NCI-H526 (cell line): ENCODE measurements at regions not wholly inside any gene's neighbourhood (a gene's known extent, or its start where the extent isn't known, plus 50 kb on each side); places are given as distances from the start of the nearest gene placed in this dataset.
"Not testable (repeated sequence)": the region's sequence is repeated elsewhere in the genome, so short reads cannot be mapped to it uniquely, and the experiment has no call there.

Source experiments
- DNase-seq, 2 experiments: peaks; one replicate each; lab custom pipeline; 2025; lab: John Stamatoyannopoulos, UW

DNA sequence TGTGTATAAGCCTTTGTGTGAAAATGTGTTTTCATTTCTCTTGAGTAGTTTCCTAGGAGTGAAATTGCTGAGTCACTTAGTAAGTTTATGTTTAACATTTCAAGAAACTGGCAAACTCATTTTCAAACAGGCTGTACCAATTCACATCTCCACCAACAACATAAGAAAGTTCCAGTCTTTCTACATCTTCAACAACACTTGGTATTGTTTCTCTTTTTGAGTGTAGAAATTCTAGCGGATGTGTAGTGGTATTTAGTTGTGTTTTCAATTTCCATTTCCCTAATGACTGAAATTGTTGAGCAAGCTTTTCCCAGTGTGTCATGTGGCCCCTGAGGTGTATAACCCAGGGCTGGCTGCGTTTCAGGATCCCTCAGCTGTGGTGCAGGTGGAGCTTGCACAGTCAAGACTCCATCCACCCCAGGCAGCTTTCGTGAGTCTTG, 258.5 kb downstream of the PDCD6IP start:
- no peak for DNase-seq

DNA sequence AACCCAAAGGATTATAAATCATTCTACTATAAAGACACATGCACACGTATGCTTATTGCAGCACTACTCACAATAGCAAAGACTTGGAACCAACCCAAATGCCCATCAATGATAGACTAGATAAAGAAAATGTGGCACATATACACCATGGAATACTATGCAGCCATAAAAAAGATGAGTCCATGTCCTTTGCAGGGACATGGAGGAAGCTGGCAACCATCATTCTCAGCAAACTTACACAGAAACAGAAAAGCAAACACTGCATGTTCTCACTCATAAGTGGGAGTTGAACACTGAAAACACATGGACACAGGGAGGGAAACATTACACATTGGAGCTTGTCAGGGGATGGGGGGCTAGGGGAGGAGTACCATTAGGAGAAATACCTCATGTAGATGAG, 262.6 kb downstream of the PDCD6IP start:
- DNase-seq: not testable (repeated sequence)

DNA sequence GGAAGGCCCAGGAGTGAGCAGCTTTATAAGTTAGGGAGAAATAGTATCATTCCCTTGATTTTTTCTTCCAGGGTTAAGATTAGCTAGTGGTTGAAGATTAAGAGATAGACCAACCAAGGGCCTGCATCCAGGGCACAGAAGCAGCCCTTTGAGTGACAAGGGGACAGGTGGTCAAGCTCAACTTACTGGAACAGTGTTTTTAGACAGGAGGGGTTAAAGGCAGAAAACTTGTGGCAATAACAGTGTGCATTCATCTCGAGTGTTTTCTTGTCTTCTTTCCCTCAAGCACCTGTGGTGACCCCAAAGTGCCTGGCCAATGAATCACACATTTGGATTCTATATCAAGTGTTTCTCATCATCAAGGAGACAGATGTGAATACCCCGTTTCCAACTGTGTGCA, 267.5 kb downstream of the PDCD6IP start:
- no peak for DNase-seq

DNA sequence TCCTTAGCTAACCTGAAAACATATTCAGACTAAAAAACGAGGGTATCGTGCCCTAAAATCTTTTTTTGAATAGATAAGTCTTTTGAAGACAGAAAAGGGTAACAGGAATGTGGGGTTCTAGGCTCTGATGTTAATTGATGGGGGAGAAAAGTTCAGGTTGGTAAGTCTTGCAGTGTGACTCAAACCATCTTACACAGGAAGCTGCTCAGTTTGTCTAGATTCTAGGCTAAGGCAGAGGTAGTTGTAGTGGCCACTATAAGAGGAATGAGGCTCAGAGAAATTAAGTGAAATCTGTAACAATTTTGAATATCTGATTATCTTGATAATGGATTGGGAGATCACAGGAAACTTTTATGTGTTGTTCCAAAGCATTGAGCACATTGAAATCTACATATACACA, 267.9 kb downstream of the PDCD6IP start:
- DNase-seq: no peak

- no peak for DNase-seq
These were observed 268.6 kb downstream of the PDCD6IP start for GRCh38 chr3:34066999-34067398.

DNA sequence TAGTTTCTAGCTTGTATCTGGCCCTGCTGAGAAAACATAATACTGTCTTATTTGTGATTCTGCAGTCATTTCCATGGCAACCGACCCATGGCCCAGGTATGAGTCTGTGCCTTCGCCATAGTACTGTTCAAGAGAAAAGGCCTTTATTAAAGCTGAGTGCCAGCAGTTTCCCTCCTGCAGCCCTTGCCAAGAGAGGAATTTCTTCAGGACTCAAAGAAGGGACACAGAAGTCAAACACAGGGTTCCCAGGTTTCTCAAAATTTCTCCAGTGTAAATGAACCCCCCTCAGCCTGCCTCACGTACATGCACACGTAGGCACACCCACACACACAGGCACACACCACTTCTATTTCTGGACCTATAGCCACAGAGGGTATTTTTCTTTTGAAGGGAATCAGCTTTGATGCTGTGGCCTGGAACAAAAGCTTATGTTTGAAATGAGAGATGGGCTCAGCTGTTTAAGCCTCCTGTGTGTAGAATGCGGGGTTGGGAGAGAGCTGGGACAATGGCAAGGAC, 269.2 kb downstream of the PDCD6IP start:
- DNase-seq: no peak

- no peak for DNase-seq
These were observed 270.1 kb downstream of the PDCD6IP start for GRCh38 chr3:34068505-34068904.

DNA sequence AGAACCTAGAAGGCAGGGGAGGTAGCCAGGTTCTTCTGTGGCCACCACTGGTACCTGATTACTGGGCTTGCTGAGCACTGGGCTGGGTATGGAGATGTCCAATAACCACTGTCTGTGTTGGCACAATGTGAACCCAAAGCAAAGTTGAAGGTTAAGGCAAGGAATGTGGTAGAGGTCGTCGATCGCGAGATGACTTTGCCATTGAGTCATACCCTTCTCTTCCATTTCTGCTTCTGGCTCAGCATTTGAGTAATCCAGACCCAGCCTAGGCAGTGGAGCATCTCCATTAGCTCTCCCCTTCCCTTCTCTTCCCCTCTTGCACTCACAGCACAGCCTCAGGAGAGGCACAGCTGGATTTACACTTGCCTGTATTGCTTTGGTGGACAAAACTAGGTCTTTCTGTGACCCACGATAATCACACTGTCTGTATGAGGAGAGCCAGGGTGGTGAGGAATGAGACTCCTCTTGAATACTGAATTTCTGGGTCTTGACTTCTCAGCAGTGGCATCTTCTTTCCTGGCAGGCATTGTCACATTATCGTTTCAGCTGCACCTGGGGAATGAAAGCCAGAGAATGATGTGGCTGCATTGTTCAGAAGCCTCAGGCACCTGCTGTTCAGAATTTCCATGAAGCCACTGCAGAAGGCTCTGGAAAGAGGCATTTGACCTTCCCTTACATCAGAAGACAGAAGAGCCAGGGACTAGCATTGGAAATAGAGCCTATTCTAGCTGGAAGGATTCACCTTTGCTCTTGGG, 272.6 kb downstream of the PDCD6IP start:
- DNase-seq: no peak

- DNase-seq: no peak
These were observed 273.9 kb downstream of the PDCD6IP start for GRCh38 chr3:34072297-34072696.

DNA sequence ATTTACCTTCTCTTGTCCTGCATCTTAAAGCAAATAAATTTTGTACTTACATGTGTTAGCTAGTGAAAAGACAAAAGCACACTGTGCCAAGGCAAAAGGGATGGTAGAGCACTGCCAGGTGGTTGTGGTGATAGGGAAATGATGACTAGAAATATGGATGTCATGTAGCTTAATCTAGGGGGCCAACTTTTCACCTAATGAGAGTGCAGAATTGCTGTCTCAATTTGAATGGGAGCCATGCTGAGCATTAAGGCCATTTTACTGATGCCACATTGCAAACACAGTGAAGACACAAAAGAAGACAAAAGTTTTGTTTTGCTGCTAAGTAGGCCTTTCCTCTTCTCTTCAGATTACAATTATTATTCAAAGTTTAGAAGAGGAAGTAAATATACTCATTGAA, 274.7 kb downstream of the PDCD6IP start:
- DNase-seq: no peak

DNA sequence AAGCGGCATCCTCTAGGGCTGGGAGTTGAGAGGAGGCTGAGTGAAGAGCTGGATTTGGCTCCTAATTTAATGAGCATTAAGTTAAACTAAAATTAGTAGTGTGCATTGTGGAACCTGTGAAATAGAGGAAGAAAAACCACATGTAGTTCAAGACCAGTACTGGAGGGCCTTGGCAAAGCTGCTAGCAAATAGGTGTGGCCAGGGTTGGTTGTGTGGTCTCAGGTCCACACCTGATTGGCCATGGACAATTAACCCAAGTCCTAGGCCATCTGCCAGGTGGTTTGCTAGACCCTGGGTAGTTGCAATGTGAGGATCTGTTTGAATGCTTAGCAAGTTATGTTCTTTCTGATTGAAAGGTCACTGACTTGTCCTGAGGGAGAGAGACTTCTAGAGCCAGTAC, 275.5 kb downstream of the PDCD6IP start:
- DNase-seq: no peak

DNA sequence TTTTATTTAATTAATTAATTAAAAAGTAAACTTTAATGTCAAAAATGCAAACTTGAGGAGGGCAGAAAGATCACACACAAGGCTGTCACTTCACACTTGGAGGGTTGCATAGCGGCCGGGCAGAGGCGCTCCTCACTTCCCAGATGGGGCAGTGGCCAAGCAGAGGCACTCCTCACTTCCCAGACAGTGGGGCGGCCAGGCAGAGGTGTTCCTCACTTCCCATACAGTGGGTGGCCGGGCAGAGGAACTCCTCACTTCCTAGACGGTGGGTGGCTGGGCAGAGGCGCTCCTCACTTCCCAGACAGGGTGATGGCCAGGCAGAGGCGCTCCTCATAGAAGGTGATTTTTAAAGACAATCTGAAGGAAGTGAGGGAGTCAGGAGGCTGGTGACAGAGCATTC, 277.5 kb downstream of the PDCD6IP start:
- DNase-seq: no peak

GRCh38 chr3:34077417-34078195, 279.2 kb downstream of the PDCD6IP start:
- DNase-seq: no peak

DNA sequence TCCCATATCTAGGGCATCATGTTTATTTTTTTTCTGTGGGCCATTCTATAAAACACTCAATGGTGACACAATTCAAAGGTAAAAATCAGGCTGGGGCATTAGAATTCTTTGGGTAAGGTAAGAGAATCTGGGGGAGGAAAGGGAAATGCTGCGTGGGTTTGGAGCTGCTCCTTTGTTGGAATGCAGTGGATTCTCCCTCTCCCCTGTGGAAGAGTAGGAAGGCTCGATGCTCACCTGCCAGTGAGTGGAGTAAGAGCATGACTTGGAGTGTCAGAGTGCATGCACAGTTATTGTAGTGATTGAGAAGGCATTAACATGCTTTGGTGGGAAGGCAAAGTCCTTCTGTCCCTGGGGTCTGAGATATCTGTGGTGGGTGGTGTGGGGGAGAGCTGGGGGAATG, 280.0 kb downstream of the PDCD6IP start:
- no peak for DNase-seq

GRCh38 chr3:34079849-34080248, 281.4 kb downstream of the PDCD6IP start:
- DNase-seq: not testable (repeated sequence)

DNA sequence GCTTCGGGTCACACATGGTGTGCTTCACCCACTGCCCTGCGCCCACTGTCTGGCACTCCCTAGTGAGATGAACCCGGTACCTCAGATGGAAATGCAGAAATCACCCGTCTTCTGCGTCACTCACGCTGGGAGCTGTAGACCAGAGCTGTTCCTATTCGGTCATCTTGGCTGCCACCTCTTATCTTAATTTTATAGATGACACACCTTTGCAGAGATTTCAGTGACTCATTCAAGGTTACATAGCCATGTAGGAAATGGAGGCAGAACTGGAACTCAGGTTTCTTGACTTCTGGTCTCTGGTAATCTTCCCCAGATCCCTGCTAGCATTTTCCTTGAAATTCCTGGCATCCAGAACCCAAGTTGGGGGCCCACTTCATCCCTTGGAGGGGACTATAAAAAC, 291.9 kb downstream of the PDCD6IP start:
- DNase-seq: not testable (repeated sequence)

DNA sequence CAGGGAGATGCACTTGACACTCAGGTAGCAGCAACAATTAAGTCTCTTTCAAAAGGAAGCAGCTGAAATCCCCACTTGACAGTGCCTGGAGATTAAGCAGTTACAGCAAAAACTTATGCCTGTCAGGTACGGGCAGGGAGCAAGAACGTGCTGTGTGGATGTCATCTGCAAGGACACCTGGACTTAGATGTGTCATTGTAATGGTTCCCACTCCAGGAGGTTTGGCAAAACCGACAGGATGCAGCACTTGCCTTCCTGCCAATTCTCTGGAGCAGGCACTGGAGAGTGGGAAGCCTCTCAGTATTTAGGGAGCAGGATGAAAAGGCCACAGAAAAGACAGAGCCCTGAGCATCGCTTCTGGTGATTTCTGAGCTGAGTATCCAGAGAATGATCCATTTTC, 292.4 kb downstream of the PDCD6IP start:
- DNase-seq: no peak

GRCh38 chr3:34094280-34094679, 295.9 kb downstream of the PDCD6IP start:
- DNase-seq: not testable (repeated sequence)

DNA sequence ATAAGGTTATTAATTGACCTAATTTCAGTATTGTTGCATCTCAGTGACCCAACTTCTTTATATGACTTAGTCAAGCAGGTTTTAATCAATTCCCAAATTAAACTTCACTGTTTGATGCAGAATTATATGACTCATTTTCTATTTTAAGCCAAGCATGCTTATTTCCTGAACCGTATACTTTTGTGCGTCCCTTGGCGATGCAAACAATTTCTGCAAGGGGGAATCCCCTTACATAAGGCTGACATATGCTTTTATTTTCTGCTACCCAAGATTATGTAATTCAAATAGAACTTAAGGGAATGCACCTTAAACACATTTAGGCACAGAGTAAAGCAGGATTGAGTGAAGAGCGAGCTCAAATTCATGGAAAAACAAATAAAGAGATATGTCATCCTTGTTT, 303.9 kb downstream of the PDCD6IP start:
- no peak for DNase-seq

DNA sequence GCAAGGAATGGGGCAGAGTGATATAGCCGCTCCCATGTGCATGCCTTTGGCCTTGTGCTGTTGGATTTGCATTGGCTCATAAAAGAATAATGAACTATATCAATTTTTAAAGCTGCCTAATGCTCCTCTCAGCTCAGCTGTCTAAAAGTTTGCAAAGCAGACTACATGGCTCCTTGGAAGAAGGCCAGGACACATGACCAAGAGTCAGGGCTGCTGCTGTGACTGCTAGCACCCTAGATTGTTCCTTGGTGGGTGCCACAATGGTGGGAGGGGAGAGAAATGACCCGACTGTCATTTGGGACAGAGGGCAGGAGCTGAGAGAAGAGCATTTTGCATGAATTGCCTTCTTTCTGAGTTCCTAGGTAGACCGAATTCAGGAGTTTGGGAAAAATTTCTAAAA, 307.9 kb downstream of the PDCD6IP start:
- no peak for DNase-seq

- peak; percentile 7 to 68 for DNase-seq
These were observed 308.4 kb downstream of the PDCD6IP start for GRCh38 chr3:34106879-34107278.

DNA sequence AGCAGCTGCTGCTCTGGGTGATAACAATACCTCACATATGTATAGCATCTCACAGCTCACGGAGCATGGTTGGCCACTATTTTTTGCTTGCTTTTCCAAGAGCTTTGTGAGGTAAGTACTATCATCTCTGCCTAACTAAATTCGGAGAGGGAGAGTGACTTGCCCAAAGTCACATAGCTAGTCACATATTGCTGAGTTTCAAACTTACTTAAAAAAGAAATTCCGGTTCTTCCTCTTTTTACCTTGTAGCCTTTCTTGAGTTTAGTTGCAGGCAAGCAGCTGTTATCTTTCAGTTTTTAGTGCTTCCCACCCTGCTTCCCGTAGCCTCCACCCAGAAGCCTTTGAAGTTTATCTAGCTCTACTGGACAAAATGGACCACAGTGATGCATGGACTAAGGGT, 309.2 kb downstream of the PDCD6IP start:
- no peak for DNase-seq

GRCh38 chr3:34109021-34109420, 310.6 kb downstream of the PDCD6IP start:
- DNase-seq: no peak
